Prostate gland (tissue), 2 donors: ENCODE measurements at regions not wholly inside any gene's neighbourhood (a gene's known extent, or its start where the extent isn't known, plus 50 kb on each side); places are given as distances from the start of the nearest gene placed in this dataset.

Experiments
- DNase-seq: peaks from one replicate; pipeline ENCODE4 v3.0.0-alpha.2; 2019; ENCODE audit warnings: low spot score
- H3K27ac ChIP-seq, 2 donors: fragments of 200-600 bp; sonication (generic); 2 replicates each; pipeline ENCODE4 v1.5.1; 2017 to 2019
- H3K27me3 ChIP-seq: fragments of 200-600 bp; sonication (generic); replicated peaks from 2 replicates; pipeline ENCODE4 v1.5.1; 2019; ENCODE audit not compliant: insufficient read depth
- H3K36me3 ChIP-seq, 2 donors: fragments of 200-600 bp; sonication (generic); 1 replicate in 1 of 2; 2 replicates in 1 of 2; pipeline versions ENCODE4 v1.5.1 to v1.8.1; 2017 to 2019
- H3K4me1 ChIP-seq: fragments of 200-600 bp; sonication (generic); replicated peaks from 2 replicates; pipeline ENCODE4 v1.5.1; 2019
- H3K4me3 ChIP-seq, 2 donors: fragments of 200-600 bp; sonication (generic); 2 replicates each; pipeline ENCODE4 v1.5.1; 2017 to 2019
- H3K9me3 ChIP-seq: fragments of 200-600 bp; sonication (generic); 2 replicates; pipeline ENCODE4 v1.5.1; 2017
- POLR2A ChIP-seq: fragments of 450-650 bp; IDR thresholded peaks from one replicate; pipeline ENCODE4 v1.6.1; 2016; ENCODE audit warnings: antibody characterized with exemption, mild to moderate bottlenecking
- POLR2AphosphoS5 ChIP-seq: sonication (generic); formaldehyde crosslinking; IDR thresholded peaks from one replicate; pipeline ENCODE4 v1.6.1; 2017; ENCODE audit warnings: antibody characterized with exemption
- WGBS: methylation state at CpG from one replicate; pipeline ENCODE4 v1.1.5; 2018; 5-methylcytosine and 5-hydroxymethylcytosine counted together
- intact Hi-C: fragments of 100-400 bp; cut with DNase I; formaldehyde crosslinking; loops from one replicate; pipeline ENCODE4 v1.14.2; 2022
- TF ChIP-seq, protein P1 (sequence below), 4 experiments: fragments of 200-600 bp in 2 of 4; fragments of 450-650 bp in 2 of 4; sonication (generic) in 2 of 4; IDR thresholded peaks; 1 replicate in 3 of 4; 2 replicates in 1 of 4; pipeline ENCODE4 v1.5.1; 2016 to 2019; ENCODE audit warnings: antibody characterized with exemption in 4 of 4, mild to moderate bottlenecking in 2 of 4, moderate library complexity in 2 of 4

GRCh38 chr14:49310298-49310697 is 275.9 kb downstream of the RPS29 start:
- Histone ChIP-seq H3K27ac (no peak overlapping the region), H3K27me3 (no peaks in the 10 kb centered on the region)

DNA sequence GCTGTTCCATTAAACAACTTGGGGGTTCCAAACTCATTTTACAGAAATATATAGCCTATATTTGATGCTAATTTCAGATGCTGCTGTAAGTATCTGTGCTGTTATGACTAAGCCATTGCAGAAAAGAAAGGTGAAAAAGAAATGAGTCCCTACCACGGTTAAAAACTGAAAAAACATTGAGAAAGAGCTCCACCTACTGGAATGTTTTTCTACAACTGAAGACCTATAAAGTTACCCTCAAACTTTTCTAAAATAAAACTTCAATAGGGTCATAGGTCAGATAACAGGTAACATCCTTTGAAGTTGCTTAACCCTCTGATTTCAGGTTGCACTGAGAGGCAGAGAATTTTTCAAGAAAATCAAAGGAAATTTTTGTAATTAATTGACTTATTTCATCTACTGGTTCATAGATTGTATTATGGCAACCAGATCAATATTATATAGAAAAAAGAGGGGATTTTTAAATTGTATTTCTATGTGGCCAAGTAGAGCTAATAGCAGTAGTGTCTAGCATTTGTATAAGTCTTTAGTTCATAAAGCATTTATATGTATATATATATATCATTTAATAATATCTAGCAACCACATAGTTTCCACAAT is 279.9 kb downstream of the RPS29 start:
- intact Hi-C loops, result no loop called here
- no peak for DNase-seq
- no peak overlapping the region for H3K27ac ChIP-seq
- no peaks in the 10 kb centered on the region for H3K27me3 ChIP-seq
- WGBS, result 7% methylated on average over 1 of the region's 1 CpG
- no peak overlapping the region for H3K4me3 ChIP-seq
- H3K9me3 ChIP-seq, result no peaks in the 10 kb centered on the region
- no peaks in the 10 kb centered on the region for H3K4me1 ChIP-seq
- TF ChIP-seq POLR2AphosphoS5, result no peak
- TF ChIP-seq, protein P1, sequence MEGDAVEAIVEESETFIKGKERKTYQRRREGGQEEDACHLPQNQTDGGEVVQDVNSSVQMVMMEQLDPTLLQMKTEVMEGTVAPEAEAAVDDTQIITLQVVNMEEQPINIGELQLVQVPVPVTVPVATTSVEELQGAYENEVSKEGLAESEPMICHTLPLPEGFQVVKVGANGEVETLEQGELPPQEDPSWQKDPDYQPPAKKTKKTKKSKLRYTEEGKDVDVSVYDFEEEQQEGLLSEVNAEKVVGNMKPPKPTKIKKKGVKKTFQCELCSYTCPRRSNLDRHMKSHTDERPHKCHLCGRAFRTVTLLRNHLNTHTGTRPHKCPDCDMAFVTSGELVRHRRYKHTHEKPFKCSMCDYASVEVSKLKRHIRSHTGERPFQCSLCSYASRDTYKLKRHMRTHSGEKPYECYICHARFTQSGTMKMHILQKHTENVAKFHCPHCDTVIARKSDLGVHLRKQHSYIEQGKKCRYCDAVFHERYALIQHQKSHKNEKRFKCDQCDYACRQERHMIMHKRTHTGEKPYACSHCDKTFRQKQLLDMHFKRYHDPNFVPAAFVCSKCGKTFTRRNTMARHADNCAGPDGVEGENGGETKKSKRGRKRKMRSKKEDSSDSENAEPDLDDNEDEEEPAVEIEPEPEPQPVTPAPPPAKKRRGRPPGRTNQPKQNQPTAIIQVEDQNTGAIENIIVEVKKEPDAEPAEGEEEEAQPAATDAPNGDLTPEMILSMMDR (IDR thresholded peaks at IDR 0.05), result peak in 3 of 4 experiments; percentile 15 to 32 (median 25)
- H3K36me3 ChIP-seq, result no peaks in the 10 kb centered on the region

More at GRCh38 chr14:49310298-49310697, 275.9 kb downstream of the RPS29 start:
- Histone ChIP-seq H3K36me3 (no peaks in the 10 kb centered on the region), H3K4me3 (no peak overlapping the region), H3K9me3 (no peaks in the 10 kb centered on the region), H3K4me1 (no peaks in the 10 kb centered on the region)
- TF ChIP-seq POLR2AphosphoS5 (no peak), POLR2A (no peak)
- TF ChIP-seq, protein P1 (IDR thresholded peaks at IDR 0.05), result no peak
- intact Hi-C loops, result no loop called here
- DNase-seq, result no peak

- Histone ChIP-seq H3K4me1 (no peaks in the 10 kb centered on the region), H3K4me3 (no peak overlapping the region), H3K36me3 (no peaks in the 10 kb centered on the region), H3K27ac (no peak overlapping the region), H3K9me3 (no peaks in the 10 kb centered on the region), H3K27me3 (no peaks in the 10 kb centered on the region)
- peak; percentile 11 for DNase-seq
- WGBS, result 16% methylated on average over 5 of the region's 5 CpGs
- TF ChIP-seq POLR2AphosphoS5, result peak; percentile 28
- TF ChIP-seq POLR2A, result no peak
- TF ChIP-seq, protein P1 (IDR thresholded peaks at IDR 0.05), result no peak
- intact Hi-C loops, result no loop called here
These were observed 282.1 kb downstream of the RPS29 start for GRCh38 chr14:49303946-49304516.

- TF ChIP-seq POLR2AphosphoS5, result no peak
- TF ChIP-seq, protein P1 (IDR thresholded peaks at IDR 0.05), result no peak
- no peak for TF ChIP-seq POLR2A
- no peaks in the 10 kb centered on the region for H3K36me3 ChIP-seq
- H3K27me3 ChIP-seq, result no peaks in the 10 kb centered on the region
- H3K4me3 ChIP-seq, result no peak overlapping the region
- no peaks in the 10 kb centered on the region for H3K9me3 ChIP-seq
- intact Hi-C loops, result no loop called here
- 73% methylated on average over 3 of the region's 3 CpGs for WGBS
- no peaks in the 10 kb centered on the region for H3K4me1 ChIP-seq
- DNase-seq, result no peak
- no peak overlapping the region for H3K27ac ChIP-seq
These were observed 289.1 kb downstream of the RPS29 start for GRCh38 chr14:49297102-49297501.

DNA sequence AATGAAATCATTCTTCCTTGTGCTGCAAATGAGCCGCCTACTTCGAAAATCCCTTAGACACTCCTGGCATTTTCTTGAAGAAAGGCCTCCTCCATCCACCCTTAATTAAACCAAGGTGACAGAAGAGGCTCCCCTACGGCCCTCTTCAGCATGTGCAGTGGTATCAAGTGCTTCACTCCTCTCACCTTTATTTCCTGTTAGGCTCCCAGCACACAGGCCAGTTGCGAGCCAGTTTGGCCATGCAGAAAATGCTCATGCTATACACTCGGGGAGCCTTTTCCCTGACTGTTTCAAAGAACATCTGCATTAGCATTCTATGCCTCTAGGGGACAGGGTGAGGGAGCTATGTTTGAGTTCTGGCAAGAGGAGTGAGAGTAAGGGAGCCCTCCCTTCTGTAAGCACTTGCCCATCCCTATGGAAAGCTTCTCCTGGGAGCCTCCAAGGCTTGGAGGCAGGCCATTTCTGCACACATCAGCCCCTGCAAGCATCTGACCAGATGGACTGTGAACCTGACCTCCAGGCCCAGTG is 291.5 kb downstream of the RPS29 start:
- no peak for DNase-seq
- TF ChIP-seq, protein P1 (IDR thresholded peaks at IDR 0.05), result no peak
- no peak for TF ChIP-seq POLR2AphosphoS5
- no peak for TF ChIP-seq POLR2A
- H3K9me3 ChIP-seq, result no peaks in the 10 kb centered on the region
- no peak overlapping the region for H3K4me3 ChIP-seq
- WGBS, result 50% methylated on average over 5 of the region's 5 CpGs
- H3K27me3 ChIP-seq, result no peaks in the 10 kb centered on the region
- intact Hi-C loops, result no loop called here
- no peaks in the 10 kb centered on the region for H3K36me3 ChIP-seq
- H3K27ac ChIP-seq, result no peak overlapping the region
- no peaks in the 10 kb centered on the region for H3K4me1 ChIP-seq
